SH-SY5Y (cell line): ENCODE measurements at regions not wholly inside any gene's neighbourhood (a gene's known extent, or its start where the extent isn't known, plus 50 kb on each side); places are given as distances from the start of the nearest gene placed in this dataset.

Experiments
- GATA2 ChIP-seq: IDR thresholded peaks from 2 replicates; pipeline ENCODE4 v1.6.1; 2011; ENCODE audit warnings: mild to moderate bottlenecking, low read depth, low read length
- GATA3 ChIP-seq: IDR thresholded peaks from 2 replicates; pipeline ENCODE4 v1.6.1; 2011; ENCODE audit warnings: low read depth, mild to moderate bottlenecking, low read length, moderate library complexity

DNA sequence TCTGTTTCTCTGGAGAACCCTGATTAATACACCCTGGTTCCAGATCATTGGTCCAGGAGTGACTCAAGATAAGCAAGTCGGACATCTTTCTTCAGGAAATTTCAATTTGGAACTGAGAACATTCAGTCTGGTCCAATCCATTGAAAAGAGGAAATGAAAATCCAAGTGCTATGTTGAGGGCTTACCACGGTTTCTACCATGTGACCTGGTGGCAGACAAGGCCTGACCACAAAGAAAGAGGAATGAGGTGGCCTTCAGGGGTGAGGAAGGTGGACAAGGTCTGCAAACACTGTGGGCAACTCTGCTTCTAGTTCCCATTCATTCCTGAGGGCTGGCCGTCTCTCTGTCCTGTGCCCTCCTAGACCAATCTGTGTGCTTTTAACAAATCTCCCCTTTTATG lies 149.2 kb upstream of the GHITM start:
- TF ChIP-seq GATA3 (no peak), GATA2 (no peak)
